ENCODE measurements at regions not wholly inside any gene's neighbourhood (a gene's known extent, or its start where the extent isn't known, plus 50 kb on each side); places are given as distances from the start of the nearest gene placed in this dataset.

DNA sequence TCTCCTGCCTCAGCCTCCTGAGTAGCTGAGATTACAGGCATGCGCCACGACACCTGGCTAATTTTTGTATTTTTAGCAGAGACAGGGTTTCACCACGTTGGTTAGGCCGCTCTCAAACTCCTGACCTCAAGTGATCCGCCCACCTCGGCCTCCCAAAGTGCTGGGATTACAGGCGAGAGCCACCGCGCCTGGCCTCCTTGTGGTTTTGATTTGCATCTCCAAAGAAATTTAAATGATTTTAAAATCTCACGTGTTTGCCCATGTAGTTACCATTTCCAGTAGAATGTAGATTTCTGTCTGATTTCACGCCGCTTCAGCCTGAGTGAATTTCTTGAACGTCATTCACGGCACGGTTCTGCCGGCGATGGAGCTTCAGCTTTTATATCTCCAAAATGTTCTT, 55.8 kb downstream of the IGF2 start:
- no peak overlapping the region for H3K4me3 ChIP-seq (ENCODE audit: low read length)
- DNase-seq (ENCODE audit: low read depth, low spot score) = no peak

DNA sequence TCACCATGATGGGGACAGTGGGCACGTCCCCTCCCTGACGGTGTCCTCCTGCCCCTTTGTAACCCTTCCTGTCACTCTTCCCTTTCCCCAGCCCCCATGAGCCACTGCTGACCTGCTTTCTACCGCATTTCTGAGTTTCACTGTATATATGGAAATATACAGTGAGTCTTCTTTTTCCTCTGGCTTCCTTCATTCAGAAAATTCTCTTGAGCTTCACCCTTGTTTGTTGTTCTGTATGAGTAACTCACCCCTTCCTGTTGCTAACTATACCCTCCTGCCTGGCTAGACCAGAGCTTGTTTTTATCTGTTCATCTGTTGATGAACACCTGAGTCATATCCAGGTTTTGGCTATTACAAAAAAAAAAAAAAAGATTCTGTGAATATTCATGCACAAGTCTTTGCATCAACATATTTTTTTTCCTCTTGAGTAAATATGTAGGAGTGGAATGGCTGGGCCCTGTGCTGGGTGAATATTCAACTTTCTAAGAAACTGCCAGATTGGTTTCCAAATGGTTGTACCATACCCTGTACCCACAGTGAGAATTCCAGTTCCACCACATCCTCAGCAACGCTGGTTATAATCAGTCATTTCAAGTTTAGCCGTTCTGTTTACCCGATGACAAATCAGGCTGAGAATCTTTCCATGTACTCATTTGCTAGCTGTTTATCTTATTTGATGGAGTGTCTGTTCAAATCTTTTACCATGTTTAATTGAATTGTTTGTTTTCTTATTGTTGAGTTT, 62.0 kb downstream of the IGF2 start:
- no peak for DNase-seq (ENCODE audit: low read depth, low spot score)
- no peak overlapping the region for H3K4me3 ChIP-seq (ENCODE audit: low read length)

DNA sequence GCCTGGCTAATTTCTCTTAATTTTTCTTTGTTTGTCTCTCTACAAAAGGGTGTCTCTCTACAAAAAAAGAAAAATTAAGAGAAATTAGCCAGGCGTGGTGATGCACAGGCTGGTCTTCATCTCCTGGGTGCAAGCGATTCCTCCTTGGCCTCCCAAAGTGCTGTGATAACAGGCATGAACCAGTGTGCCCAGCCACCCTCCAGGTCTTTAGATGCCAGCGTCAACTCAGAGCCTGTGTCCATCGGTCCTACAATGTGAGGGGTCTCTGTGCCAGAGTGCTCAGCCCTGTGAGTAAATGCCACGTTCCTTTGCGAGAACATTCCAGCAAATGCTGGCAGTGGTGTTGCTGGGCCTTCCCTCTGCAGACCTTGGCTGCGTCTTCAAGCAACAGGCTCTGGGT, 62.7 kb downstream of the IGF2 start:
- no peak overlapping the region for H3K4me3 ChIP-seq (ENCODE audit: low read length)
- DNase-seq (ENCODE audit: low read depth, low spot score) = no peak

DNA sequence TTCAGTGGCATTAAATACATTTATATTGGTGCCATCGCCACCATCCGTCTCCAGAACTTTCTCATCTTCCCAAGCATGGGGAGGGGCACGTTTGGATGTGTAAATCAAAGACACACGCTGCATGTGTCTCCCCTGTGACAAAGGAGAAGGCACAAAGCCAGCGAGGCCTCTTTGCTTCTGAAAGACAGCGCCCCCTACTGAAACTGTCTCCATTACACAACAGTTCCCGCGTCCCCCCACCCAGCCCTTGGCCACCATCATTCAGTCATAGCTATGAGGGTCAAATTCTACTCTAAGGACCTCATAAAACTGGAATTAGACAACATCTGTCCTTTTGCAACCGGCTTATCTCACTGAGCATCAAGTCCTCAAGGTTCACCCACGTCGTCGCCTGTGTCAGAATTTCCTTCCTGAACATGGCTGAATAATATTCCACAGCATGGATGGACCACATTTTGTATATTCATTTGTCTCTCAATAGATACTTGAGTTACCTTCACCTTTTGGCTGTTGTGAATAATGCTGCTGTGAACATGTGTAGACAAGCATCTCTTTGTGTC, 64.8 kb downstream of the IGF2 start:
- peak; percentile 7 for DNase-seq (ENCODE audit: low read depth, low spot score)
- no peak overlapping the region for H3K4me3 ChIP-seq (ENCODE audit: low read length)

DNA sequence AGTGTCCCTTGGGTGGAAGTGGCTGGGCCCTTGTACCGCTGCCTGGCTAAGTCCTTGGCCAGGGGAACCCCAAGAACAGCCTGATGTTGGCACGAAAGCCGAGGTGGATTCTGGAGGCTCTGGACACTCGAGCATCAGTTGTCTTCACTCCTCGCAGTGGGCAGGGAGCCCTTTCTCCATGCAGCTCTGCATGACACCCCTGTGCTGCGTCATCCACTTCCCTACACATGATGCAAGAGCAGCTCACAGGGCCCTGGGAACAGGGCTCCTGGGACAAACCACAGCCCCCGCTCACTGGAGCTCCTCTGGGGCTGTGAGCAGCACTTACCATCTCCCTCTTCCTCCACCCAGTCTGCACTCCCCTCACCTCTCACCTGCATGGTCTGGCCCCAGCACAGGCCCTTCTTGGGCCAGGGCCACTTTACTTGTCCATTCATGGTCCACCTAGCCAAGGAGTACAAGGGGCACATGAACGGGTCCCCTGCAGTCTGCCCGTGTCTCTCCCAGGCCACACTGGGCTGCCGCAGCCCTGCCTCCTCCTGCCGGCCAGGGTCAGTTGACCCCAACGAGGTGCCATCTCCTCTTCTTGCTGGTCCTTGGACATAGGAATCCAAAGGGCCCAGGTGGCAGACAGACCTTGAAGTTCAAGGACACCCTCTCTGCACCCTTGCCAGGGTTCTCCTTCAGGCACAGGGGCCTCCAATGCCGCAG, 66.5 kb downstream of the IGF2 start:
- no peak for DNase-seq (ENCODE audit: low read depth, low spot score)
- no peak overlapping the region for H3K4me3 ChIP-seq (ENCODE audit: low read length)

DNA sequence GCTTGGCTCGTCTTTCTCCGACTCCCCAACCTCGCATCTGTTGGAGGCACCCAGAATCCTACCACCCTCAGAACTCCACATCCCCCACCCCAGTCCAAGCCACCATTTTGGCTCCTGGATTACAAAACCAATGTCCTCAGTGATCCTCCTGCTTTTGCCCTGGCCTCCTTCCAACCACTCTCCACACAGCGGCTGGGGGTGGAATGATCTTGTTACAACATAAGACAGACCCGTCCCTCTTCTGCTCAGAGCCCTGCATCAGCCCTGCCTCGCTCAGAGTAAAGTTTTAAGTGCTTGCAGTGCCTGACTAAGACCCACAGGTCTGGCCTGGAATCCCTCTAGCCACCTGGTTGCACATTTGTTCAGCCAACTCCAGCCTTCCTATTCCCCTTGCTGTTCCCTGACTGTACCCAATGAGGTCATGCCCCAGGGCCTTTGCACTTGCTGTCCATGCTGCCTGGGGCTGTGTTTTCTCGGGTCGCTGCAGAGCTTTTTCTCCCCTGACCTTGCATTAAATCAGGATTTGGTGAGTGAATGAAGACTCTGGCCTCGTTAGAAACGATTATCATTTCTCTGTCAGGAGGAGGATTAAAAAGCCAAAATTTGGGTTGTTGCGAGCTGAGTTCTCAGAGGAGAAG, 67.3 kb downstream of the IGF2 start:
- no peak for DNase-seq (ENCODE audit: low read depth, low spot score)
- no peak overlapping the region for H3K4me3 ChIP-seq (ENCODE audit: low read length)

Data from Jurkat, Clone E6-1 (cell line).